ENCODE measurements at regions not wholly inside any gene's neighbourhood (a gene's known extent, or its start where the extent isn't known, plus 50 kb on each side); places are given as distances from the start of the nearest gene placed in this dataset.

DNA sequence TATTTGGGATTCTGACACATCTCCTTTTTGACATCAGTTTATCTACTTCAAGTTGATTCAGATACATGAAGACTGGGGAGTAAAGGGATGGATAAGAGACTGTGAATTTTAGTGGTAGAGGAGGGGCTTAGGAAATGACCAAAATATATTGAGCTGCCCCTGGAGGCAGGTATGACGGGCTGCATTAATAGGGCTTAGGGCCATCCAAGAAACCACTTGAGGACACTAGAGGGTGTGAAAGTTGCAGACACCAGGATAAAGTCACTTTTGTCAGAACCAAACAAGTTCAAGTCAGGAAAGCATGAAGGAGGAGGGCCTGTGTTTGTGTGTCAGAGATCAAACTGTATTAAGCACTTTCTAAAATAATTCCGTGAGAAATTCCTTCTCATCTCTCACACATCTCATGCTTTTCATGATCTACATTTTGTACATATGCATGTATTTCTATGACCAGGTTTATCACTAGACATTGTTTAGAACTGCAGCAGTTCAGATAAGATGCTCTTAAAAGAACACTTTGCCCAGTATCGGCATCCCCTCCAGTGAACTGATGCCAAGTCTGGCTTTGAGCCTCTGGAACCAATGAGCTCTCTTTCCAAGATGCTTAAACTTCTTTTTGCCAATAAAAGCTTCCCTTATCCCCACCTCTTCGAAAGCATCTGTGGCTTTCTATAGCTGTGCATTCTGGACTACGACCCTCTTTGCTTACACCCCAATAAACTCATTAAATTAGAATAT lies 136.9 kb downstream of the SLC38A1 start:
- TF ChIP-seq GATA3 (IDR thresholded peaks at IDR 0.05; ENCODE audit: low read depth, low read length) (no peak), GATA2 (IDR thresholded peaks at IDR 0.05; ENCODE audit: low read depth, low read length) (no peak)

DNA sequence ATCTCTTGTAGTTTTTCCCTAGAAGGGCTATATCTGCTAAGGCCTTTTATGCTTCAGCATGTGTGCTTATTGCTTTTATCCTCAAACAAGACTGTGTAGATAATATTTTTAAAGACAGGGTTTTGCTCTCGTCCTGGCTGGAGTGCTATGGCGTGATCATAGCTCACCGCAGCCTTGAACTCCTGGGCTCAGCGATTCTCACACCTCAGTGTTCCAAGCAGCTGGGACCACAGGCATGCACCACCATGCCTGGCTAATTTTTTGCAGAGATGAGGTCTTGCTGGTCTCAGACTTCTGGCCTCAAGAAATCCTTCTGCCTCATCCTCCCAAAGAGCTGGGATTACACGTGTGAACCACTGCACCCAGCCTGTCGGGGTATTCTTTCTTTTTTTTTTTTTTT lies 137.3 kb upstream of the SCAF11 start:
- no peak for TF ChIP-seq GATA3 (IDR thresholded peaks at IDR 0.05; ENCODE audit: low read depth, low read length)
- TF ChIP-seq GATA2 (IDR thresholded peaks at IDR 0.05; ENCODE audit: low read depth, low read length), result no peak

DNA sequence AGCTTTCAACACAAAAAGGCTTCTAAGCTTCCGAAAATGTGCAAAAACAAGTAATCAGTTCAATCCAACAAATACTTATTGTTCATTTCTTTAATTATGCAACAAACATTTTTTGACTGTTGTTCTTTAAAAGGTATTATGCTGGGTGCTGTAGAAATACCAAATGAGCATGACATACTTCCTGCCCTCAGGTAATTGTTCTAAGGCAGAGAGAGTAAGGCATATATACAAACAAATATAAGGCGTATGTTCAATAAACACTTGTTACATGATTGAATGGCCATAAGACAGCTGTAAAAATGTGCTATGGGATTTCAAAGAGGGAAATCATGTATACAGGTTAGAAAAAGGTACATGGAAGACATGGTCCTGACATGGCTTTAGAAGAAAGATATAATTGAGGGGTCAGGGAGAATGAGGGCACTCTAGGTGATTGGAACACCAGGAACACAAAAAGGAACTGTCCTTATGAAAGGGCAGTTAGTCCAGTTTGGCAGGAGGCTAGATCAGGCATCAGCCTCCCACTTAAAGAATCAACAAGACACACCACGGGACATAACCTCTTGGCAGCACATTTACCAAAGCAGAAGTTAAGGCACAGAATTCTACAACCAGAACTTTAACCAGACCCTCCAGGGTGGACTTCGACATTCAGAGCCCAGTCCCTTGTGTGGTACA lies 135.8 kb upstream of the SCAF11 start:
- no peak for TF ChIP-seq GATA2 (IDR thresholded peaks at IDR 0.05; ENCODE audit: low read depth, low read length)
- TF ChIP-seq GATA3 (IDR thresholded peaks at IDR 0.05; ENCODE audit: low read depth, low read length), result no peak

DNA sequence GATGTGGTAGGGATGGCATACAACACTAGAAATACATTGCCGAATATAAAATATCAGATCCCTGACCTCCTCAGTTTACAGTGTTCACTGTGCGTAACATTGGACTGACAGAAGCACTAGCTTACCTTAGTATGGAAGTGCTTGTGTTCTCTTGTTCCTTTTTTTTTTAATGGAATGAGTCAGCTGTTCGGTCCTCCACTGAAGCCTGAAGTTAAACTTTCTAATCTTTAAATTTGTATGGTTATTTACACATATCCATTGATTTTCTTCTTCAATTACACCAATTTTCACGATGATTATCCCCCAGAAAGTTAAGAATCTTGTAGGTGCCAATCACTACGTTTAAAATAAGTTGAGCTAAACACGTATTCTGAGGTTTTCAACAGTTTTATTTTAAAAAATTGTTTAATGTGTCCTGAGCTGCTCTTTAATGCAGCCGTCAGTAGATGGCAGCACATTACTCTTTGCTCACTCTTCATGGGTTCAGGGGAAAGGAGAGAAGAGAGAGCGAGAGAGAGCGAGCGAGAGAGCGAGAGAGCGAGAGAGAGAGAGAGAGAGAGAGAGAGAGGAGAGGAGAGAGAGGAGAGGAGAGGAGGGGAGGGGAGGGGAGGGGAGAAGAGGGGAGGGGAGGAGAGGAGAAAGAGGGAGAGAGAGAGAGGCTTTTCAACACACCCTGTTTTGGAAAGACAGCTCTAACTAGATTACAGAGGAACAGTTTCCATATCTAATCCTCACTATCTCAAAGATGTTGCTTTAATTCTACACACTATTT lies 134.7 kb upstream of the SCAF11 start:
- TF ChIP-seq GATA2 (IDR thresholded peaks at IDR 0.05; ENCODE audit: low read depth, low read length) (no peak), GATA3 (IDR thresholded peaks at IDR 0.05; ENCODE audit: low read depth, low read length) (no peak)

DNA sequence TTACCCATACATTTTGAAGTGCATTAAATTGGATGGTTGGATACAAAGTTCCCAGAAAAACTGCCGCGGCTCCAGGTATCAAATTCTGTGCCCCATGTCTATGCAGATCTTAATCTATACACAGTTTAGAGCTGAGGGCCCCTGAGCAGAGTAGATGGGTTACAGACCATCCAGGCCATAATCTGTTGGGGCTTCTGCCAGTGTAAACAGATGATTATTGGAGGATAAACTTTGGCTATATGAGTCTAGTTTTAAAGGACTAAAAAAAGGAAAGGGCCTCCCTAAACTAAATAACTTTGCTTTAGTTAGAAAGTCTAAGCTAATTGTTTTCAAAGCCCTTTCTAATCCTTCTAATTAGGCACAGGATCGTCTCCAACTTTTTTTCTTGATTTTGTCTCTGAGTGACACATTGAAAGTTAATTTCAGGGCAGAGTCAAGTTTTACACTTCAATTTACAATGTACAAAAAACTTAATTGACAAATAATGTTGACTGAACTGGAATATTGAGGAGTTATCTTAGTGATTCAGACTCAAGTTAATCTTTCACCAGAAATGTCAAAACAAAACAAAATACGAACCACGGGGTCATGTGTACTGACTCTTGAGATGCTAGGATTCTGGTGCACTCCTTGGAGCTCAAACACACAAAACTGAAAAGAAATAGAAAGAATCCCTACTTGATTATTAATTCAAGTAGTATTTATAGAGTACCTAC lies 133.9 kb upstream of the SCAF11 start:
- peak; percentile 70; the same call in 1 of the 2 replicates for TF ChIP-seq GATA2 (IDR thresholded peaks at IDR 0.05; ENCODE audit: low read depth, low read length)
- TF ChIP-seq GATA3 (IDR thresholded peaks at IDR 0.05; ENCODE audit: low read depth, low read length), result no peak

DNA sequence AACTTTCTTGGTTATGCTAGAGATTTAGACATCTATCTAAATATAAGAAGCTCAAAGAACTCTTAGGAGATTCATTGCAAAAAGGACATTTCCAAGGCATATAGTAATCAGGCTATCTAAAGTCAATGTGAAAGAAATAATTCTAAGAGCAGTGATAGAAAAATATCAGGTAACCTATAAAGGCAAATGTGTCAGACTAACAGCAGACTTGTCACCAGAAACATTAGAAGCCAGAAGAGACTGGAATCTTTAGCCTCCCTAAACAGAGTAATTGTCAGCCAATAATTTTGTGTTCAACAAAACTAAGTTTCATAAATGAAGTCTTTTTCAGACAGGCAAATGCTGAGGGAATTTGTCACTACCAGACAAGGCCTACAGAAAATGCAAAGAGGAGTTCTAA lies 122.0 kb upstream of the SCAF11 start:
- TF ChIP-seq GATA2 (IDR thresholded peaks at IDR 0.05; ENCODE audit: low read depth, low read length) (no peak), GATA3 (IDR thresholded peaks at IDR 0.05; ENCODE audit: low read depth, low read length) (no peak)

DNA sequence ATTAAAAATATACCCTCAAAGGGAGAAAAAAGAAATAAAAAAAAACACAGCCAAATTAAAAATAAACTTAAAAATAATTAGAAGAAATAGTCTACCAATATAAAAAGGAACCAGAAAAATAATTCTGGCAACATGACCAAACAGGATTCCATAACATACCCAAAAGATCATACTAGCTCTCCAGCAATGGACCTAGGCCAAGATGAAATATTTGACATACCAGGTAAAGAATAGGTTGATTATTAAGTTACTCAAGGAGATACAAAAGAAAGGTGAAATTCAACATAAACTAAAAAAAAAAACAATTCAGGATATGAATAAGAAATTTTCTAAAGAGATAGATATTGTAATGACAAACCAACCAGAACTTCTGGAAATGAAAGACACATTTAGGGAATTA lies 121.3 kb upstream of the SCAF11 start:
- TF ChIP-seq GATA3 (IDR thresholded peaks at IDR 0.05; ENCODE audit: low read depth, low read length), result no peak
- TF ChIP-seq GATA2 (IDR thresholded peaks at IDR 0.05; ENCODE audit: low read depth, low read length), result no peak

DNA sequence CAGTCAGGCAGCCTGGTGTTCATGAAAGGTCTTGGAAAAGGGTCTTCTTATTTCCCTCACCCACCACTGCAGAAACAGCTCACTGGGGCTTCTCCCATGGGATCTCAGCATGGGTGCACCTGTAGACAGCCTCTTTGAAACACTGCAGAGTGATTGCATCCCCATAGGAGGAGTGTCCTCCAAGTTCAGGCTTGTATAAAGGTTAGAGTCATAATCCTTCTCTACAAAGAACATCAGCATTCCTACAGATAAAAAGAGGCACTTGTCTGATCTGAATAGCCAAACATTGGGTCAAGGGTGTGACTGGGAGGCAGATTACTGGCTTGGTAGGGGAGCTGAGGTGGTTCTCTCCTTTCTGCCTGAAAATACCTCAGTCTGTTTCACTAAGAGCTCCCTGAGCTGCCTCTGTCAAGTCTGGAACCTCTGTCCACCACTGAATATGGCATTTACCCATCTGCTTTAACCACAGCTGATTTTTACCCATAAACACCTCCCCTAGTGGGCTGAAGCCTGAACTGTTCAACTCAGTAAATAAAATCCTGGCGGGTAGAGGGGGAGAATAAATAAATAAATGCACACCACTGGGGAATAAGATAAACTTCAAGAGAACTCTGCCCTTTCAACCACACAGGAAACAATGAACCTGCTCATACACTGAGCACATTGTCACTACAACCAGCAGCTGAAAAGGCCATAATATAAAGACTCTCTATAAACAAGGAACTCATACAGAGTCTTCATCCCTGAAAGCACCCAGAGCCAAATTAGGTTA lies 120.7 kb upstream of the SCAF11 start:
- TF ChIP-seq GATA2 (IDR thresholded peaks at IDR 0.05; ENCODE audit: low read depth, low read length) (no peak), GATA3 (IDR thresholded peaks at IDR 0.05; ENCODE audit: low read depth, low read length) (no peak)

DNA sequence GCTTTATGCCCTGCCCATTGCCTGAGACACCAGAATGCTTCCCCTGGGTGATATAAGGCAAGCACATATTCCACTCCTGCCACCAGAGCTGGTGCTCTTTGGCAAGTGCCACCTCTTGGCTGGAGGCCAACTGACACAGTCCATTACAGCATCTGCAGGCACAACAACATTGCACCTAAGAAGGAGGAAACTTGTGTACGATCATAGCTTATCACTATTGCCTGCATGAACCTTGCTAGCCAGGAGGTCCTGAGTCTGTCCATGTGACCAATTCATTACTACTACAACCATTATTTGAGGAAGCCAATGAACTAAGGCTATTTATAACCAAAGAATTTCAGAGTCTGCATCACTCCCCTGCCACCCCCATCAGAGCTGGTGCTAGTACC lies 119.8 kb upstream of the SCAF11 start:
- no peak for TF ChIP-seq GATA3 (IDR thresholded peaks at IDR 0.05; ENCODE audit: low read depth, low read length)
- TF ChIP-seq GATA2 (IDR thresholded peaks at IDR 0.05; ENCODE audit: low read depth, low read length), result no peak

DNA sequence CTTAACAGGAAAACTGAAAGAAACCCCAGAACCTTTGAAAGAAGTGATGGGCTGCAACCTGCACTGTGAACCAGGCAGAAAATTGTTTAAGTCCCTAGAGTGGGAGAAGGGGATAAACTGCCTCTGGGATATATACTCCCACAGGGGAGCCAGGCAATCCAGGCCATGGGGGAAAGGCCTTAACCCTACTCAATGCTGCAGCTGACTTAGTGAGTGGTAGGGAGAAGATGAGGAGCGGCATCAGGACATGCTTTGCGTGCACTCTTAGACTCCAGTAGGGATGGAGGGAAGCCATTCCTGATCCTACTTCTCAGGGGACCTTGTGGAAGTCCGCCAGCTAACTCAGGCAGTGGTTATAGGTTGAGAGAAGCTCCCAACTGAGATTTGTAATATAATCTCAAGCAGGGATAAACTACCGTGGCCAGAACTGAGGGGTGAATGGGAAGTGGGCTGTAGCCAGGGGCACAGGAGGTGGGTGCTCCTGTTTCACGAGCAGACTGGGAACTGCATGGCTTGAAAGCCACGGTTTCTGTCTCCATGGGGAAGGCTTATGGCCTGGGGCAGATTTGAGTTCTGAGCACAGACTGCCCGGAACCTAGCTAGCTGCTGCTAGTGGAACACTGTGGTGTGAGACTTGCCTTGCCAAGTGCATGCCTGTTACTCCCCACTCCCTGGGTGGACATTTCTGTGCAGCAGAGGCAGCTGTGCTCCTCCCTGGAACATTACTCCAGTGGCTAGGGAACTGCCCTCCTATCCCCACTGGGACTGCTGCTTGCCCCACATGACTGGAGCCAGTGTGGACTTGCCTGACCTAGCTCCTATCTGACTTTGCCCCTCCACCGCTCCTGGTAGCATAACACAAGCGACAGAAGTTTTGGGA lies 119.2 kb upstream of the SCAF11 start:
- TF ChIP-seq GATA2 (IDR thresholded peaks at IDR 0.05; ENCODE audit: low read depth, low read length) (no peak), GATA3 (IDR thresholded peaks at IDR 0.05; ENCODE audit: low read depth, low read length) (no peak)

DNA sequence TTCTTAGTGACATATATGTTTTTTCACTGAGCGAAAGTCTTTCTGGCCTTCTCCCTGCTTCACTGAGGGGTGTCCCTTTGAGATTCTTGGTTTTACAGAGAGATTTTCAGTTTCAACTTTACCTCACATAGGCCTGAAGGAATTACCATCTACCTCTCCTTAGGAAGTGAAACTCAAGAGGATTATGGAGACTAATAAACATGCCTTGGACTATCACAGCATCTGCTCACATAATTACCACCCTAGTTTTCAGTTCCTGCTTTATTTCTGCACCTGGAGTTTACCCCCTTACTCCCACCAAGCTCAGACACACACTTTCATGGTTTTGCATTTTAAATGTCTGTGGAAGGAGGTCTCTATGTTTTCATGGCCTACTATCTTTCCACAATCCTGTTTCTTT lies 118.3 kb upstream of the SCAF11 start:
- TF ChIP-seq GATA3 (IDR thresholded peaks at IDR 0.05; ENCODE audit: low read depth, low read length), result no peak
- TF ChIP-seq GATA2 (IDR thresholded peaks at IDR 0.05; ENCODE audit: low read depth, low read length), result no peak

DNA sequence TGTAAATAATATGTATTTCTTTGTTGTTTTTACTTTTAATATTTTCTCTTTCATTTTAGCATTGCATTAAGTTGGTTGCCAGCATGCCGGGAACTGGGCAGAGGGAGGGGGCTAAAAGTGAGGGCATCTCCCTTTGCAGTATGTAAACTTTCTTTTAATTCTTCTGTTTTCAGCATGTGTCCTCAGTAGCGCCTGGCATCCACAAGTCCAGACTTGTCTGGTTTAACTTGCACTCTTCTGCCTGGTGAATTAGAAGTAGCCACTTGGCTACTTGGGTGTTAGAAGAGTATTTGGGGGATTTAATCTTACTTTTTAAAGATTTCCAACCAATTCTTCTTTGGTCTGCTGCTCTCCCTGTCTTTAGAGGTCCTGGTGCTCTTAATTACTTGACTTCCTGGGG lies 117.2 kb upstream of the SCAF11 start:
- no peak for TF ChIP-seq GATA3 (IDR thresholded peaks at IDR 0.05; ENCODE audit: low read depth, low read length)
- no peak for TF ChIP-seq GATA2 (IDR thresholded peaks at IDR 0.05; ENCODE audit: low read depth, low read length)
